ENCODE measurements at regions not wholly inside any gene's neighbourhood (a gene's known extent, or its start where the extent isn't known, plus 50 kb on each side); places are given as distances from the start of the nearest gene placed in this dataset.

GRCh38 chr13:111470933-111471332 is 150.5 kb downstream of the TEX29 start (continued):
- TF ChIP-seq, protein P1, sequence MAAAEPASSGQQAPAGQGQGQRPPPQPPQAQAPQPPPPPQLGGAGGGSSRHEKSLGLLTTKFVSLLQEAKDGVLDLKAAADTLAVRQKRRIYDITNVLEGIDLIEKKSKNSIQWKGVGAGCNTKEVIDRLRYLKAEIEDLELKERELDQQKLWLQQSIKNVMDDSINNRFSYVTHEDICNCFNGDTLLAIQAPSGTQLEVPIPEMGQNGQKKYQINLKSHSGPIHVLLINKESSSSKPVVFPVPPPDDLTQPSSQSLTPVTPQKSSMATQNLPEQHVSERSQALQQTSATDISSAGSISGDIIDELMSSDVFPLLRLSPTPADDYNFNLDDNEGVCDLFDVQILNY (CRISPR knock-in tag; IDR thresholded peaks at IDR 0.05) = no peak
- TF ChIP-seq RORB (CRISPR knock-in tag; IDR thresholded peaks at IDR 0.05) (no peak), ZNF416 (CRISPR knock-in tag; IDR thresholded peaks at IDR 0.05) (no peak), CBFB (CRISPR knock-in tag; IDR thresholded peaks at IDR 0.05; ENCODE audit: low read depth) (no peak), ATF2 (CRISPR knock-in tag; IDR thresholded peaks at IDR 0.05; ENCODE audit: borderline replicate concordance, low read depth) (no peak), USF2 (CRISPR knock-in tag; IDR thresholded peaks at IDR 0.05) (no peak), ZNF532 (CRISPR knock-in tag; IDR thresholded peaks at IDR 0.05; ENCODE audit: borderline replicate concordance) (no peak), OVOL2 (CRISPR knock-in tag; IDR thresholded peaks at IDR 0.05; ENCODE audit: borderline replicate concordance) (no peak), MYBL2 (CRISPR knock-in tag; IDR thresholded peaks at IDR 0.05) (no peak), FOXJ3 (CRISPR knock-in tag; IDR thresholded peaks at IDR 0.05; ENCODE audit: borderline replicate concordance) (no peak), ZNF425 (CRISPR knock-in tag; conservative IDR thresholded peaks at IDR 0.05) (no peak)

DNA sequence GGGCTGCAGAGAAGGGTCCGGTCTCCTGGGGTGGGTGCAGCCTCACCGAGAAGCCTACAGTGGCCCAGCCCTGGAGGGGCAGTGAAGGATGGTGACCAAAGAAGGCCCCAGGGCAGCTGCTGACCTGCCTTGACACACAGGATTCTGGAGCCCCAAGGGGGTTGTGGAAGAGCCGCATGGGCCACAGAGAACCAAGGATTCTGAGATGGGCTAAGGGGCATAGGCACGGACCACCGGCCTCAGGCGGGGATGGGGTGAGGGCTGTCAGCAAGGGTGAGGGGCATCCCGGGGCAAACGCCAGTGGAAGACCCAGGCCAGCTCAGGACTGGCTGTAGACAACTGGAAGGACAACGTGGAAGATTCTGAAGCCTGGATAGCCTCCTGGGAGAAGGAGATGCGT is 151.6 kb downstream of the TEX29 start:
- Mint-ChIP-seq H3K36me3 (no peaks in the 10 kb centered on the region), H3K27ac (no peak overlapping the region), H3K9me3 (0 out of 2 replicates have a peak, but pooled peaks cover 1% of the 10 kb centered on the region), H3K4me3 (no peak overlapping the region), H3K27me3 (ENCODE audit: low read depth) (no peaks in the 10 kb centered on the region), H3K4me1 (no peaks in the 10 kb centered on the region)
- CTCF ChIA-PET = interaction anchor here (1.0 kb wide), 1 partner anchor 127 kb away, joined by 4 read pairs; no protein-coding TSS in a partner anchor
- DNase-seq (ENCODE audit: low spot score) = no peak
- TF ChIP-seq HMGA2 (CRISPR knock-in tag; IDR thresholded peaks at IDR 0.05) (no peak), GRHL2 (CRISPR knock-in tag; IDR thresholded peaks at IDR 0.05; ENCODE audit: insufficient replicate concordance, severe bottlenecking) (no peak), ZNF121 (CRISPR knock-in tag; IDR thresholded peaks at IDR 0.05) (no peak), JUN (CRISPR knock-in tag; IDR thresholded peaks at IDR 0.05) (no peak)
- TF ChIP-seq, protein P2, sequence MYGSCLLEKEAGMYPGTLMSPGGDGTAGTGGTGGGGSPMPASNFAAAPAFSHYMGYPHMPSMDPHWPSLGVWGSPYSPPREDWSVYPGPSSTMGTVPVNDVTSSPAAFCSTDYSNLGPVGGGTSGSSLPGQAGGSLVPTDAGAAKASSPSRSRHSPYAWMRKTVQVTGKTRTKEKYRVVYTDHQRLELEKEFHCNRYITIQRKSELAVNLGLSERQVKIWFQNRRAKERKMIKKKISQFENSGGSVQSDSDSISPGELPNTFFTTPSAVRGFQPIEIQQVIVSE (CRISPR knock-in tag; IDR thresholded peaks at IDR 0.05; ENCODE audit: borderline replicate concordance) = no peak
- ATAC-seq = no peak
- POLR2A ChIA-PET = no interaction called here

Measured in WTC11 (cell line).